BE2C (cell line): ENCODE measurements at regions not wholly inside any gene's neighbourhood (a gene's known extent, or its start where the extent isn't known, plus 50 kb on each side); places are given as distances from the start of the nearest gene placed in this dataset.

Source experiments
- DNase-seq: peaks from one replicate; pipeline ENCODE4 v3.0.0-alpha.2; 2020
- H3K27me3 ChIP-seq: fragments of 250-450 bp; sonication (Bioruptor Pico); 2 replicates; pipeline ENCODE4 v1.5.1; 2020; ENCODE audit warnings: mild to moderate bottlenecking
- H3K36me3 ChIP-seq: fragments of 250-450 bp; sonication (Bioruptor Pico); 2 replicates; pipeline ENCODE4 v1.5.1; 2020; ENCODE audit warnings: mild to moderate bottlenecking
- H3K4me1 ChIP-seq: fragments of 250-450 bp; sonication (Bioruptor Pico); 2 replicates; pipeline ENCODE4 v1.5.1; 2020
- H3K4me3 ChIP-seq: 2 replicates; pipeline ENCODE4 v1.5.1; 2011; ENCODE audit warnings: low read depth, low read length
- H3K9me3 ChIP-seq: fragments of 250-450 bp; sonication (Bioruptor Pico); 2 replicates; pipeline ENCODE4 v1.5.1; 2020
- CTCF ChIP-seq: IDR thresholded peaks from 2 replicates; pipeline ENCODE4 v1.5.1; 2012; ENCODE audit warnings: mild to moderate bottlenecking, low read depth, low read length

GRCh38 chr11:115078461-115079438, 400.4 kb downstream of the NXPE2 start:
- Histone ChIP-seq H3K4me1 (peaks cover 2% of the 10 kb centered on the region), H3K4me3 (no peak overlapping the region), H3K27me3 (no peaks in the 10 kb centered on the region), H3K36me3 (no peaks in the 10 kb centered on the region), H3K9me3 (no peaks in the 10 kb centered on the region)
- DNase-seq, result no peak
- TF ChIP-seq CTCF, result no peak

GRCh38 chr11:115080923-115081680, 402.8 kb downstream of the NXPE2 start:
- H3K36me3 ChIP-seq, result no peaks in the 10 kb centered on the region
- H3K4me3 ChIP-seq, result no peak overlapping the region
- no peaks in the 10 kb centered on the region for H3K9me3 ChIP-seq
- no peak for TF ChIP-seq CTCF
- no peaks in the 10 kb centered on the region for H3K27me3 ChIP-seq
- no peak for DNase-seq
- peaks cover 14% of the 10 kb centered on the region for H3K4me1 ChIP-seq

- H3K4me1 ChIP-seq, result peaks cover 14% of the 10 kb centered on the region
- H3K9me3 ChIP-seq, result no peaks in the 10 kb centered on the region
- no peak for DNase-seq
- TF ChIP-seq CTCF, result no peak
- H3K4me3 ChIP-seq, result no peak overlapping the region
- no peaks in the 10 kb centered on the region for H3K36me3 ChIP-seq
- H3K27me3 ChIP-seq, result no peaks in the 10 kb centered on the region
Measured at GRCh38 chr11:115081972-115082371, 403.6 kb downstream of the NXPE2 start.

- Histone ChIP-seq H3K9me3 (no peaks in the 10 kb centered on the region), H3K36me3 (no peaks in the 10 kb centered on the region), H3K4me1 (peaks cover 14% of the 10 kb centered on the region), H3K4me3 (no peak overlapping the region), H3K27me3 (no peaks in the 10 kb centered on the region)
- TF ChIP-seq CTCF, result no peak
- no peak for DNase-seq
Measured at GRCh38 chr11:115083144-115083806, 404.9 kb downstream of the NXPE2 start.

- Histone ChIP-seq H3K9me3 (no peaks in the 10 kb centered on the region), H3K4me1 (peaks cover 14% of the 10 kb centered on the region), H3K4me3 (no peak overlapping the region), H3K36me3 (no peaks in the 10 kb centered on the region), H3K27me3 (no peaks in the 10 kb centered on the region)
- DNase-seq, result peak; percentile 39
- no peak for TF ChIP-seq CTCF
Measured at GRCh38 chr11:115084231-115084630, 405.9 kb downstream of the NXPE2 start.
